ENCODE measurements at regions not wholly inside any gene's neighbourhood (a gene's known extent, or its start where the extent isn't known, plus 50 kb on each side); places are given as distances from the start of the nearest gene placed in this dataset.

DNA sequence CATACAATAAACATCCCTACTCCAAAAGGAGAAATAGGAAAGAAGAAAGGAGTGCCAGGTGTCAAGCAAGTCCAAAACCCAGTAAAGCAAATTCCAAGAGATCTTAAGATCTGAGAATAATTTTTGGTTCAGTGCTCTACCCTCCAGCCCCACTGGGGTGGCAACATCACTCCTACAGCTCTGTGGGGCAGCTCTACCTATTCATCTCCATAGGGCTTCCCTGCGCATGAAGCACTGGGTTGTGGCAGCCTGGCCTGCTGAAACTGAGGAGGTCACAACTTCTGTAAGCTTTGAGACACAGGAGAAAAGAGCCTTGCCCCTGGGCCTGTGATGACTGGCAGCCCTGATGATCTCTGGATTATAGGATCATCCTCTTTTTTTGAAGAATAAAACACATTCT lies 378.2 kb upstream of the SOX14 start:
- POLR2A ChIA-PET = no interaction called here
- Histone ChIP-seq H3K79me2 (ENCODE audit: insufficient read depth) (no peaks in the 10 kb centered on the region), H2AFZ (ENCODE audit: low read depth) (no peak overlapping the region), H3K9me2 (no peaks in the 10 kb centered on the region), H4K20me1 (ENCODE audit: insufficient read depth) (no peaks in the 10 kb centered on the region), H3K27ac (ENCODE audit: low read depth in 2 of 2, low read length in 1 of 2) (no peak overlapping the region), H3K4me1 (ENCODE audit: control insufficient read depth in 1 of 2, insufficient read depth in 2 of 2, low read depth in 1 of 2, low read length in 1 of 2) (no peaks in the 10 kb centered on the region), H3K9me3 (no peaks in the 10 kb centered on the region), H3K36me3 (replicated peaks in 1 of 2; ENCODE audit: control insufficient read depth in 1 of 2, insufficient read depth in 2 of 2, low read length in 1 of 2) (no peaks in the 10 kb centered on the region), H3F3A (replicated peaks; ENCODE audit: insufficient read depth) (no peaks in the 10 kb centered on the region), H3K9ac (no peak overlapping the region), H3K4me2 (no peak overlapping the region), H3K4me3 (ENCODE audit: low read depth in 2 of 2, low read length in 1 of 2) (no peak overlapping the region), H3K27me3 (ENCODE audit: insufficient read depth) (no peaks in the 10 kb centered on the region)
- CTCF ChIA-PET = no interaction called here
- WGBS (ENCODE audit: low lambda C conversion rate) = no CpG with 5 or more reads among the region's 1 CpG
- TF ChIP-seq TEAD4 (IDR thresholded peaks at IDR 0.05; ENCODE audit: borderline replicate concordance, insufficient read depth) (no peak), FOXJ3 (CRISPR knock-in tag; IDR thresholded peaks at IDR 0.05) (no peak), YY1 (IDR thresholded peaks at IDR 0.05; ENCODE audit: low read depth) (no peak), FOSL2 (IDR thresholded peaks at IDR 0.05; ENCODE audit: borderline replicate concordance, low read depth) (no peak), GABPA (IDR thresholded peaks at IDR 0.05; ENCODE audit: low read depth) (no peak), SMC3 (IDR thresholded peaks at IDR 0.05; ENCODE audit: low read depth, low read length) (no peak), ELF1 (IDR thresholded peaks at IDR 0.05) (no peak), NFIC (IDR thresholded peaks at IDR 0.05; ENCODE audit: borderline replicate concordance) (no peak), JUND (IDR thresholded peaks at IDR 0.05) (no peak), TAF1 (IDR thresholded peaks at IDR 0.05; ENCODE audit: borderline replicate concordance, low read depth, low read length) (no peak), POLR2AphosphoS5 (IDR thresholded peaks at IDR 0.05; ENCODE audit: low read depth, low read length) (no peak), EP300 (IDR thresholded peaks at IDR 0.05; ENCODE audit: borderline replicate concordance in 1 of 2, low read depth in 1 of 2, low read length in 1 of 2) (no peak), SIN3A (IDR thresholded peaks at IDR 0.05; ENCODE audit: borderline replicate concordance, low read depth, low read length) (no peak), TCF12 (IDR thresholded peaks at IDR 0.05) (no peak)
- TF ChIP-seq, protein P1, sequence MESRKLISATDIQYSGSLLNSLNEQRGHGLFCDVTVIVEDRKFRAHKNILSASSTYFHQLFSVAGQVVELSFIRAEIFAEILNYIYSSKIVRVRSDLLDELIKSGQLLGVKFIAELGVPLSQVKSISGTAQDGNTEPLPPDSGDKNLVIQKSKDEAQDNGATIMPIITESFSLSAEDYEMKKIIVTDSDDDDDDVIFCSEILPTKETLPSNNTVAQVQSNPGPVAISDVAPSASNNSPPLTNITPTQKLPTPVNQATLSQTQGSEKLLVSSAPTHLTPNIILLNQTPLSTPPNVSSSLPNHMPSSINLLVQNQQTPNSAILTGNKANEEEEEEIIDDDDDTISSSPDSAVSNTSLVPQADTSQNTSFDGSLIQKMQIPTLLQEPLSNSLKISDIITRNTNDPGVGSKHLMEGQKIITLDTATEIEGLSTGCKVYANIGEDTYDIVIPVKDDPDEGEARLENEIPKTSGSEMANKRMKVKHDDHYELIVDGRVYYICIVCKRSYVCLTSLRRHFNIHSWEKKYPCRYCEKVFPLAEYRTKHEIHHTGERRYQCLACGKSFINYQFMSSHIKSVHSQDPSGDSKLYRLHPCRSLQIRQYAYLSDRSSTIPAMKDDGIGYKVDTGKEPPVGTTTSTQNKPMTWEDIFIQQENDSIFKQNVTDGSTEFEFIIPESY (IDR thresholded peaks at IDR 0.05; ENCODE audit: borderline replicate concordance, low read depth) = no peak
- TF ChIP-seq, protein P2, sequence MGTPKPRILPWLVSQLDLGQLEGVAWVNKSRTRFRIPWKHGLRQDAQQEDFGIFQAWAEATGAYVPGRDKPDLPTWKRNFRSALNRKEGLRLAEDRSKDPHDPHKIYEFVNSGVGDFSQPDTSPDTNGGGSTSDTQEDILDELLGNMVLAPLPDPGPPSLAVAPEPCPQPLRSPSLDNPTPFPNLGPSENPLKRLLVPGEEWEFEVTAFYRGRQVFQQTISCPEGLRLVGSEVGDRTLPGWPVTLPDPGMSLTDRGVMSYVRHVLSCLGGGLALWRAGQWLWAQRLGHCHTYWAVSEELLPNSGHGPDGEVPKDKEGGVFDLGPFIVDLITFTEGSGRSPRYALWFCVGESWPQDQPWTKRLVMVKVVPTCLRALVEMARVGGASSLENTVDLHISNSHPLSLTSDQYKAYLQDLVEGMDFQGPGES (IDR thresholded peaks at IDR 0.05; ENCODE audit: low read depth, low read length) = no peak
- TF ChIP-seq, protein P3, sequence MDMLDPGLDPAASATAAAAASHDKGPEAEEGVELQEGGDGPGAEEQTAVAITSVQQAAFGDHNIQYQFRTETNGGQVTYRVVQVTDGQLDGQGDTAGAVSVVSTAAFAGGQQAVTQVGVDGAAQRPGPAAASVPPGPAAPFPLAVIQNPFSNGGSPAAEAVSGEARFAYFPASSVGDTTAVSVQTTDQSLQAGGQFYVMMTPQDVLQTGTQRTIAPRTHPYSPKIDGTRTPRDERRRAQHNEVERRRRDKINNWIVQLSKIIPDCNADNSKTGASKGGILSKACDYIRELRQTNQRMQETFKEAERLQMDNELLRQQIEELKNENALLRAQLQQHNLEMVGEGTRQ (IDR thresholded peaks at IDR 0.05; ENCODE audit: borderline replicate concordance, low read depth, low read length) = no peak
- TF ChIP-seq, protein P4, sequence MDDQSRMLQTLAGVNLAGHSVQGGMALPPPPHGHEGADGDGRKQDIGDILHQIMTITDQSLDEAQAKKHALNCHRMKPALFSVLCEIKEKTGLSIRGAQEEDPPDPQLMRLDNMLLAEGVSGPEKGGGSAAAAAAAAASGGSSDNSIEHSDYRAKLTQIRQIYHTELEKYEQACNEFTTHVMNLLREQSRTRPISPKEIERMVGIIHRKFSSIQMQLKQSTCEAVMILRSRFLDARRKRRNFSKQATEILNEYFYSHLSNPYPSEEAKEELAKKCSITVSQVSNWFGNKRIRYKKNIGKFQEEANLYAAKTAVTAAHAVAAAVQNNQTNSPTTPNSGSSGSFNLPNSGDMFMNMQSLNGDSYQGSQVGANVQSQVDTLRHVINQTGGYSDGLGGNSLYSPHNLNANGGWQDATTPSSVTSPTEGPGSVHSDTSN (IDR thresholded peaks at IDR 0.05) = no peak
- TF ChIP-seq, protein P5, sequence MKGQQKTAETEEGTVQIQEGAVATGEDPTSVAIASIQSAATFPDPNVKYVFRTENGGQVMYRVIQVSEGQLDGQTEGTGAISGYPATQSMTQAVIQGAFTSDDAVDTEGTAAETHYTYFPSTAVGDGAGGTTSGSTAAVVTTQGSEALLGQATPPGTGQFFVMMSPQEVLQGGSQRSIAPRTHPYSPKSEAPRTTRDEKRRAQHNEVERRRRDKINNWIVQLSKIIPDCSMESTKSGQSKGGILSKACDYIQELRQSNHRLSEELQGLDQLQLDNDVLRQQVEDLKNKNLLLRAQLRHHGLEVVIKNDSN (IDR thresholded peaks at IDR 0.05; ENCODE audit: borderline replicate concordance, low read depth) = no peak
- no peak for DNase-seq

All from SK-N-SH (cell line).